Stimulated activated naive CD8-positive, alpha-beta T cell treated with anti-CD3 and anti-CD28 coated beads, Interleukin-15, Interleukin-2, amounts not matched to agents 100 U/mL and 50 U/mL, for 24 hours (primary cell): ENCODE measurements at regions not wholly inside any gene's neighbourhood (a gene's known extent, or its start where the extent isn't known, plus 50 kb on each side); places are given as distances from the start of the nearest gene placed in this dataset.
"Not testable (repeated sequence)": the region's sequence is repeated elsewhere in the genome, so short reads cannot be mapped to it uniquely, and the experiment has no call there.

Experiments used
- ATAC-seq: fragments of 150-1000 bp; cut with Tn5 transposase; one replicate; pipeline ENCODE4 v1.10.0; 2021
- DNase-seq: peaks from one replicate; pipeline ENCODE4 v3.0.0; 2021

GRCh38 chr1:146510248-146510983, 281.6 kb upstream of the NOTCH2NLA start:
- not testable (repeated sequence) for ATAC-seq

GRCh38 chr1:146504121-146504520, 275.3 kb upstream of the NOTCH2NLA start:
- not testable (repeated sequence) for ATAC-seq, DNase-seq

More at GRCh38 chr1:146510248-146510983, 281.6 kb upstream of the NOTCH2NLA start:
- not testable (repeated sequence) for DNase-seq

- ATAC-seq, DNase-seq: not testable (repeated sequence)
Measured at GRCh38 chr1:146487555-146487954, 258.7 kb upstream of the NOTCH2NLA start.

GRCh38 chr1:146487155-146487554, 258.3 kb upstream of the NOTCH2NLA start:
- not testable (repeated sequence) for ATAC-seq, DNase-seq

- DNase-seq, ATAC-seq: not testable (repeated sequence)
Measured at GRCh38 chr1:146486300-146487014, 257.6 kb upstream of the NOTCH2NLA start.

GRCh38 chr1:146484195-146484594, 255.4 kb upstream of the NOTCH2NLA start:
- ATAC-seq = peak; percentile 98
- not testable (repeated sequence) for DNase-seq

GRCh38 chr1:146479188-146479587, 250.4 kb upstream of the NOTCH2NLA start:
- ATAC-seq, DNase-seq: not testable (repeated sequence)

- ATAC-seq = not testable (repeated sequence)
- DNase-seq = peak; percentile 14
Measured at GRCh38 chr1:146478125-146478720, 249.4 kb upstream of the NOTCH2NLA start.

- DNase-seq, ATAC-seq: not testable (repeated sequence)
Measured at GRCh38 chr1:146475086-146475485, 246.3 kb upstream of the NOTCH2NLA start.

GRCh38 chr1:146474216-146474615, 245.4 kb upstream of the NOTCH2NLA start:
- not testable (repeated sequence) for DNase-seq, ATAC-seq

- ATAC-seq (peak; percentile 99), DNase-seq (peak; percentile 82)
Measured at GRCh38 chr1:146472192-146472861, 243.5 kb upstream of the NOTCH2NLA start.

GRCh38 chr1:146459939-146460338, 231.1 kb upstream of the NOTCH2NLA start:
- ATAC-seq, DNase-seq: not testable (repeated sequence)

GRCh38 chr1:146459308-146459707, 230.5 kb upstream of the NOTCH2NLA start:
- not testable (repeated sequence) for DNase-seq, ATAC-seq

GRCh38 chr1:146448877-146449246, 220.0 kb upstream of the NOTCH2NLA start:
- not testable (repeated sequence) for DNase-seq, ATAC-seq

GRCh38 chr1:146448212-146448876, 219.5 kb upstream of the NOTCH2NLA start:
- ATAC-seq = not testable (repeated sequence)
- peak; percentile 64 for DNase-seq

GRCh38 chr1:146443871-146444222, 215.0 kb upstream of the NOTCH2NLA start:
- not testable (repeated sequence) for ATAC-seq
- peak; percentile 32 for DNase-seq

- not testable (repeated sequence) for DNase-seq, ATAC-seq
Measured at GRCh38 chr1:146443088-146443870, 214.5 kb upstream of the NOTCH2NLA start.

- not testable (repeated sequence) for ATAC-seq, DNase-seq
Measured at GRCh38 chr1:146438543-146438942, 209.7 kb upstream of the NOTCH2NLA start.

GRCh38 chr1:146416642-146417041, 187.8 kb upstream of the NOTCH2NLA start:
- DNase-seq, ATAC-seq: not testable (repeated sequence)

- ATAC-seq, DNase-seq: not testable (repeated sequence)
Measured at GRCh38 chr1:146415017-146415416, 186.2 kb upstream of the NOTCH2NLA start.
